ENCODE measurements at regions not wholly inside any gene's neighbourhood (a gene's known extent, or its start where the extent isn't known, plus 50 kb on each side); places are given as distances from the start of the nearest gene placed in this dataset.

- TF ChIP-seq POLR2A (IDR thresholded peaks at IDR 0.05) (no peak), CTCF (IDR thresholded peaks at IDR 0.05) (no peak)
These were observed 67.7 kb upstream of the RGS2 start for GRCh38 chr1:192741095-192741494.

GRCh38 chr1:192747301-192747700 is 61.5 kb upstream of the RGS2 start:
- H3K9me3 ChIP-seq, result no peaks in the 10 kb centered on the region
- H3K27me3 ChIP-seq, result no peaks in the 10 kb centered on the region
- intact Hi-C loops (cut with DNase I), result no loop called here
- DNase-seq, result no peak
- TF ChIP-seq POLR2A (IDR thresholded peaks at IDR 0.05), result no peak
- TF ChIP-seq CTCF (IDR thresholded peaks at IDR 0.05), result no peak
- no peak overlapping the region for H3K4me3 ChIP-seq (replicated peaks in 1 of 3)
- no peaks in the 10 kb centered on the region for H3K4me1 ChIP-seq
- H3K36me3 ChIP-seq, result no peaks in the 10 kb centered on the region
- no peak overlapping the region for H3K27ac ChIP-seq

More at GRCh38 chr1:192741095-192741494, 67.7 kb upstream of the RGS2 start:
- Histone ChIP-seq H3K36me3 (no peaks in the 10 kb centered on the region), H3K4me3 (replicated peaks in 1 of 3) (no peak overlapping the region), H3K27ac (no peak overlapping the region), H3K27me3 (no peaks in the 10 kb centered on the region), H3K9me3 (no peaks in the 10 kb centered on the region), H3K4me1 (no peaks in the 10 kb centered on the region)
- intact Hi-C loops (cut with DNase I), result no loop called here
- no peak for DNase-seq
- WGBS, 2 donors, result 85 to 94% methylated on average over 3 of the region's 3 CpGs

- no peaks in the 10 kb centered on the region for H3K36me3 ChIP-seq
- H3K27ac ChIP-seq, result no peak overlapping the region
- WGBS, 2 donors, result 76 to 77% methylated on average over 3 of the region's 3 CpGs
- no peaks in the 10 kb centered on the region for H3K27me3 ChIP-seq
- H3K4me1 ChIP-seq, result no peaks in the 10 kb centered on the region
- TF ChIP-seq POLR2A (IDR thresholded peaks at IDR 0.05), result no peak
- no peak for TF ChIP-seq CTCF (IDR thresholded peaks at IDR 0.05)
- H3K9me3 ChIP-seq, result no peaks in the 10 kb centered on the region
- no peak for DNase-seq
- intact Hi-C loops (cut with DNase I), result no loop called here
- H3K4me3 ChIP-seq (replicated peaks in 1 of 3), result no peak overlapping the region
These were observed 60.9 kb upstream of the RGS2 start for GRCh38 chr1:192747943-192748342.

GRCh38 chr1:192749349-192749748 is 59.5 kb upstream of the RGS2 start:
- no peak for TF ChIP-seq POLR2A (IDR thresholded peaks at IDR 0.05)
- TF ChIP-seq CTCF (IDR thresholded peaks at IDR 0.05), result no peak
- no peak overlapping the region for H3K4me3 ChIP-seq (replicated peaks in 1 of 3)
- no peaks in the 10 kb centered on the region for H3K4me1 ChIP-seq
- H3K27ac ChIP-seq, result no peak overlapping the region
- no peaks in the 10 kb centered on the region for H3K36me3 ChIP-seq
- no peaks in the 10 kb centered on the region for H3K9me3 ChIP-seq
- no peaks in the 10 kb centered on the region for H3K27me3 ChIP-seq
- intact Hi-C loops (cut with DNase I), result no loop called here
- no peak for DNase-seq

GRCh38 chr1:192751260-192751659 is 57.6 kb upstream of the RGS2 start:
- no peaks in the 10 kb centered on the region for H3K36me3 ChIP-seq
- H3K9me3 ChIP-seq, result no peaks in the 10 kb centered on the region
- no peaks in the 10 kb centered on the region for H3K27me3 ChIP-seq
- no peak overlapping the region for H3K4me3 ChIP-seq (replicated peaks in 1 of 3)
- intact Hi-C loops (cut with DNase I), result no loop called here
- 91 to 96% methylated on average over 3 to 12 of the region's 12 CpGs for WGBS, 2 donors
- H3K27ac ChIP-seq, result no peak overlapping the region
- TF ChIP-seq CTCF (IDR thresholded peaks at IDR 0.05), result no peak
- no peak for TF ChIP-seq POLR2A (IDR thresholded peaks at IDR 0.05)
- H3K4me1 ChIP-seq, result no peaks in the 10 kb centered on the region
- DNase-seq, result no peak
